GM23338 (cell line): ENCODE measurements at regions not wholly inside any gene's neighbourhood (a gene's known extent, or its start where the extent isn't known, plus 50 kb on each side); places are given as distances from the start of the nearest gene placed in this dataset.

Experiments used
- ATAC-seq: fragments of 200-7000 bp; cut with Tn5 transposase; 3 replicates; pipeline ENCODE4 v1.9.1; 2020
- DNase-seq: peaks from one replicate; pipeline ENCODE4 v3.0.0-alpha.2; 2015; ENCODE audit warnings: low spot score
- H2AFZ ChIP-seq: fragments of 200-600 bp; sonication (generic); 2 replicates; pipeline ENCODE4 v1.8.0; 2016; ENCODE audit warnings: antibody characterized with exemption, mild to moderate bottlenecking, moderate library complexity
- H3F3A ChIP-seq: fragments of 200-600 bp; sonication (generic); replicated peaks from 2 replicates; pipeline ENCODE4 v1.8.0; 2017; ENCODE audit warnings: antibody characterized with exemption, mixed run types, low read depth
- H3K27ac ChIP-seq: fragments of 200-600 bp; sonication (generic); 2 replicates; pipeline ENCODE4 v1.6.1; 2016; ENCODE audit warnings: low read depth
- H3K27me3 ChIP-seq: fragments of 200-600 bp; sonication (generic); 2 replicates; pipeline ENCODE4 v1.8.0; 2016; ENCODE audit warnings: mild to moderate bottlenecking, mixed run types, moderate library complexity; ENCODE audit not compliant: insufficient read depth
- H3K36me3 ChIP-seq: fragments of 200-600 bp; sonication (generic); 2 replicates; pipeline ENCODE4 v1.8.0; 2016; ENCODE audit warnings: mild to moderate bottlenecking; ENCODE audit not compliant: insufficient read depth
- H3K4me1 ChIP-seq: fragments of 200-600 bp; sonication (generic); 2 replicates; pipeline ENCODE4 v1.8.0; 2016; ENCODE audit warnings: mild to moderate bottlenecking, moderate library complexity; ENCODE audit not compliant: insufficient read depth
- H3K4me2 ChIP-seq: fragments of 200-600 bp; sonication (generic); 2 replicates; pipeline ENCODE4 v1.7.1; 2017; ENCODE audit warnings: mixed run types
- H3K4me3 ChIP-seq: fragments of 200-600 bp; sonication (generic); 2 replicates; pipeline ENCODE4 v1.6.1; 2016; ENCODE audit warnings: mixed run types
- H3K79me2 ChIP-seq: fragments of 200-600 bp; sonication (generic); replicated peaks from 2 replicates; pipeline ENCODE4 v1.8.0; 2017; ENCODE audit warnings: mild to moderate bottlenecking; ENCODE audit not compliant: insufficient read depth
- H3K9me2 ChIP-seq: fragments of 200-600 bp; sonication (generic); 2 replicates; pipeline ENCODE4 v1.8.0; 2017; ENCODE audit not compliant: insufficient read depth
- H4K20me1 ChIP-seq: fragments of 200-600 bp; sonication (generic); replicated peaks from 2 replicates; pipeline ENCODE4 v1.8.0; 2017; ENCODE audit warnings: mild to moderate bottlenecking; ENCODE audit not compliant: insufficient read depth
- H3K27ac Mint-ChIP-seq: 2 replicates; pipeline ENCODE4 v1.8.0; 2020; ENCODE audit warnings: inconsistent platforms, mild to moderate bottlenecking, moderate library complexity, mixed read lengths
- H3K27me3 Mint-ChIP-seq: 3 replicates; pipeline ENCODE4 v1.8.0; 2022; ENCODE audit warnings: low read depth, mild to moderate bottlenecking, moderate library complexity, mixed read lengths, inconsistent platforms; ENCODE audit not compliant: insufficient read depth, poor library complexity
- H3K36me3 Mint-ChIP-seq: 3 replicates; pipeline ENCODE4 v1.8.0; 2021; ENCODE audit warnings: low read depth, mild to moderate bottlenecking, inconsistent platforms, moderate library complexity, mixed read lengths
- H3K4me1 Mint-ChIP-seq: 3 replicates; pipeline ENCODE4 v1.8.0; 2020; ENCODE audit warnings: mild to moderate bottlenecking, inconsistent platforms, mixed read lengths
- H3K4me3 Mint-ChIP-seq: 3 replicates; pipeline ENCODE4 v1.8.0; 2021; ENCODE audit warnings: moderate library complexity, mild to moderate bottlenecking, inconsistent platforms, mixed read lengths
- H3K9me3 Mint-ChIP-seq: 3 replicates; pipeline ENCODE4 v1.8.0; 2020; ENCODE audit warnings: moderate library complexity, mild to moderate bottlenecking, inconsistent platforms, mixed read lengths
- CREB1 ChIP-seq: fragments of 250-450 bp; sonication (Bioruptor Pico); IDR thresholded peaks from 2 replicates; pipeline ENCODE4 v1.5.0; 2020; ENCODE audit warnings: low read depth, mild to moderate bottlenecking, moderate library complexity
- ETS1 ChIP-seq: IDR thresholded peaks from 2 replicates; pipeline ENCODE4 v1.6.1; 2016; ENCODE audit warnings: antibody characterized with exemption
- EZH2 ChIP-seq: fragments of 200-600 bp; sonication (generic); IDR thresholded peaks from one replicate; pipeline ENCODE4 v1.8.0; 2017; ENCODE audit warnings: antibody characterized with exemption, mild to moderate bottlenecking, low read depth; ENCODE audit not compliant: unreplicated experiment
- JUNB ChIP-seq: IDR thresholded peaks from one replicate; pipeline ENCODE4 v1.6.1; 2016; ENCODE audit warnings: antibody characterized with exemption; ENCODE audit not compliant: unreplicated experiment
- NANOG ChIP-seq: IDR thresholded peaks from 2 replicates; pipeline ENCODE4 v1.6.1; 2016; ENCODE audit warnings: antibody characterized with exemption, borderline replicate concordance
- POLR2AphosphoS5 ChIP-seq: IDR thresholded peaks from 2 replicates; pipeline ENCODE4 v1.6.1; 2016; ENCODE audit warnings: antibody characterized with exemption, low read depth
- REST ChIP-seq: IDR thresholded peaks from one replicate; pipeline ENCODE4 v1.6.1; 2018; ENCODE audit warnings: antibody characterized with exemption; ENCODE audit not compliant: unreplicated experiment
- ZNF331 ChIP-seq: fragments of 250-450 bp; sonication (Bioruptor Pico); IDR thresholded peaks from 2 replicates; pipeline ENCODE4 v1.5.0; 2020; ENCODE audit warnings: low read depth, mild to moderate bottlenecking, moderate library complexity
- ZNF462 ChIP-seq: fragments of 250-450 bp; sonication (Bioruptor Pico); IDR thresholded peaks from 2 replicates; pipeline ENCODE4 v1.5.0; 2020; ENCODE audit warnings: mild to moderate bottlenecking, moderate library complexity

GRCh38 chr15:77898811-77899730 is 178.4 kb downstream of the TBC1D2B start (continued):
- no peak for TF ChIP-seq REST
- TF ChIP-seq EZH2: no peak
- no peak for TF ChIP-seq JUNB
- no peak for TF ChIP-seq ETS1
- TF ChIP-seq NANOG: no peak
- no peak for TF ChIP-seq POLR2AphosphoS5
- TF ChIP-seq CREB1 (CRISPR knock-in tag): no peak
- no peak for TF ChIP-seq ZNF331

GRCh38 chr15:77897896-77898406 is 179.6 kb downstream of the TBC1D2B start:
- Histone ChIP-seq H4K20me1 (no peaks in the 10 kb centered on the region), H3K27me3 (no peaks in the 10 kb centered on the region), H3K27ac (no peak overlapping the region), H2AFZ (no peak overlapping the region), H3F3A (no peaks in the 10 kb centered on the region), H3K79me2 (no peaks in the 10 kb centered on the region), H3K4me3 (no peak overlapping the region), H3K4me1 (no peaks in the 10 kb centered on the region), H3K9me2 (no peaks in the 10 kb centered on the region), H3K36me3 (no peaks in the 10 kb centered on the region), H3K4me2 (no peak overlapping the region)
- no peak overlapping the region for H3K27ac Mint-ChIP-seq
- H3K4me1 Mint-ChIP-seq: no peaks in the 10 kb centered on the region
- no peak overlapping the region for H3K4me3 Mint-ChIP-seq
- DNase-seq (no peak), ATAC-seq (no peak)
- H3K27me3 Mint-ChIP-seq: peaks cover 6% of the 10 kb centered on the region
- H3K36me3 Mint-ChIP-seq: no peaks in the 10 kb centered on the region
- no peaks in the 10 kb centered on the region for H3K9me3 Mint-ChIP-seq
- TF ChIP-seq ZNF462 (CRISPR knock-in tag): no peak
- TF ChIP-seq EZH2: no peak
- TF ChIP-seq ZNF331: no peak
- TF ChIP-seq NANOG: no peak
- no peak for TF ChIP-seq REST
